GM12878 (cell line): ENCODE measurements at regions not wholly inside any gene's neighbourhood (a gene's known extent, or its start where the extent isn't known, plus 50 kb on each side); places are given as distances from the start of the nearest gene placed in this dataset.

Source experiments
- ATAC-seq: fragments of 200-7000 bp; cut with Tn5 transposase; 3 replicates; pipeline ENCODE4 v1.9.1; 2020; ENCODE audit warnings: mild to moderate bottlenecking, moderate library complexity
- BruUV-seq: library from RNA; stranded (reverse); fragments of 400-500 nt; replicated peaks from 2 replicates; lab custom pipeline; 2021; lab: Mats Ljungman, UMichigan
- CTCF ChIA-PET: fragments of 300-600 bp; sonication (Branson Sonifier 250); formaldehyde crosslinking; extraction: SDS; loops from one replicate; lab custom pipeline; 2021; ENCODE audit warnings: inconsistent platforms; lab: Yijun Ruan, JAX
- POLR2A ChIA-PET: fragments of 350-600 bp; formaldehyde crosslinking; extraction: SDS; loops from one replicate; lab custom pipeline; 2021; ENCODE audit warnings: inconsistent platforms; lab: Charles Lee
- RAD21 ChIA-PET: fragments of 300-600 bp; sonication (Branson Sonifier 250); formaldehyde crosslinking; loops from one replicate; lab custom pipeline; 2023; ENCODE audit warnings: antibody characterized with exemption; ENCODE audit not compliant: unreplicated experiment; lab: Charles Lee
- SMC1A ChIA-PET: fragments of 300-600 bp; sonication (Branson Sonifier 250); formaldehyde crosslinking; loops from one replicate; lab custom pipeline; 2023; ENCODE audit not compliant: unreplicated experiment, uncharacterized antibody; lab: Charles Lee
- DNase-seq: peaks from one replicate; pipeline ENCODE4 v3.0.0-alpha.2; 2011; ENCODE audit warnings: low read depth, low spot score
- FAIRE-seq: peaks from 3 replicates; lab custom pipeline; 2011; peaks lifted over from hg19 to GRCh38; lab: Jason Lieb, UNC
- H2AFZ ChIP-seq: 2 replicates; pipeline ENCODE4 v1.6.0; 2011; ENCODE audit warnings: low read depth, low read length, control low read depth; ENCODE audit not compliant: control insufficient read depth
- H3K27ac ChIP-seq: 2 replicates; pipeline ENCODE4 v1.5.1; 2011; ENCODE audit warnings: control low read depth; ENCODE audit not compliant: control insufficient read depth, insufficient read depth
- H3K27me3 ChIP-seq, 2 experiments: replicated peaks in 1 of 2; 2 replicates each; pipeline versions ENCODE4 v1.6.0 to v1.6.1; 2011; ENCODE audit warnings: low read length in 1 of 2; ENCODE audit not compliant: control insufficient read depth in 2 of 2, insufficient read depth in 2 of 2
- H3K36me3 ChIP-seq, 2 experiments: 2 replicates each; pipeline ENCODE4 v1.5.1; 2011; ENCODE audit warnings: low read length in 1 of 2; ENCODE audit not compliant: control insufficient read depth in 2 of 2, insufficient read depth in 2 of 2
- H3K4me1 ChIP-seq: 2 replicates; pipeline ENCODE4 v1.6.1; 2011; ENCODE audit warnings: mild to moderate bottlenecking, low read length, moderate library complexity, mixed read lengths; ENCODE audit not compliant: control insufficient read depth, insufficient read depth
- H3K4me2 ChIP-seq: 2 replicates; pipeline ENCODE4 v1.6.0; 2011; ENCODE audit warnings: control low read depth; ENCODE audit not compliant: control insufficient read depth, insufficient read depth
- H3K4me3 ChIP-seq: fragments of 200-600 bp; sonication (generic); 2 replicates; pipeline ENCODE4 v1.5.1; 2016
- H3K79me2 ChIP-seq: 2 replicates; pipeline ENCODE4 v1.6.0; 2011; ENCODE audit warnings: low read length; ENCODE audit not compliant: control insufficient read depth, insufficient read depth
- H3K9ac ChIP-seq: 2 replicates; pipeline ENCODE4 v1.8.0; 2011; ENCODE audit warnings: low read length, control low read depth, mixed read lengths; ENCODE audit not compliant: control insufficient read depth, insufficient read depth
- H3K9me3 ChIP-seq: replicated peaks from 3 replicates; pipeline ENCODE4 v1.5.1; 2011; ENCODE audit warnings: mild to moderate bottlenecking, low read length; ENCODE audit not compliant: control insufficient read depth, insufficient read depth
- H4K20me1 ChIP-seq: 2 replicates; pipeline ENCODE4 v1.6.0; 2011; ENCODE audit not compliant: control insufficient read depth, insufficient read depth
- ATF7 ChIP-seq: fragments of 450-650 bp; IDR thresholded peaks from 2 replicates; pipeline ENCODE4 v1.6.1; 2016; ENCODE audit warnings: low read depth, mild to moderate bottlenecking
- ELK1 ChIP-seq: IDR thresholded peaks from 2 replicates; pipeline ENCODE4 v1.6.1; 2012; ENCODE audit warnings: low read depth, low read length, improper control_type of control experiment
- IRF5 ChIP-seq: fragments of 450-650 bp; IDR thresholded peaks from 2 replicates; pipeline ENCODE4 v1.6.1; 2017; ENCODE audit warnings: borderline replicate concordance
- POLR2AphosphoS5 ChIP-seq: IDR thresholded peaks from 2 replicates; pipeline ENCODE4 v1.6.1; 2011; ENCODE audit warnings: mild to moderate bottlenecking, low read length, inconsistent platforms
- RCOR1 ChIP-seq: conservative IDR thresholded peaks from 2 replicates; pipeline ENCODE4 v1.6.1; 2012; ENCODE audit warnings: low read depth, low read length, improper control_type of control experiment
- YY1 ChIP-seq: IDR thresholded peaks from 2 replicates; pipeline ENCODE4 v1.6.1; 2011; ENCODE audit warnings: low read depth, mild to moderate bottlenecking, low read length
- ZBTB11 ChIP-seq: fragments of 450-650 bp; formaldehyde crosslinking; IDR thresholded peaks from 2 replicates; pipeline ENCODE4 v1.5.0; 2022; ENCODE audit warnings: mild to moderate bottlenecking, missing genetic modification characterization
- ZBTB4 ChIP-seq: fragments of 450-650 bp; formaldehyde crosslinking; IDR thresholded peaks from 2 replicates; pipeline ENCODE4 v1.4.0; 2022; ENCODE audit warnings: mild to moderate bottlenecking, moderate library complexity
- ZZZ3 ChIP-seq: IDR thresholded peaks from 2 replicates; pipeline ENCODE4 v1.6.1; 2011; ENCODE audit warnings: low read depth; ENCODE audit not compliant: control insufficient read depth, insufficient read length
- WGBS: methylation state at CpG from one replicate; pipeline ENCODE4 v1.1.6; 2016; ENCODE audit warnings: low lambda C conversion rate; ENCODE audit not compliant: insufficient replicate concordance, insufficient coverage; ENCODE audit errors: missing lambda C conversion rate; 5-methylcytosine and 5-hydroxymethylcytosine counted together
- in situ Hi-C: fragments of 300-500 bp; cut with MboI; formaldehyde crosslinking; loops from 9 replicates; pipeline ENCODE4 v1.14.3; 2018; ENCODE audit warnings: mixed read lengths
- intact Hi-C: fragments of 100-400 bp; cut with micrococcal nuclease; formaldehyde crosslinking; loops from one replicate; pipeline ENCODE4 v1.14.2; 2022; ENCODE audit not compliant: unreplicated experiment

GRCh38 chr3:178297199-178297598 is 239.0 kb upstream of the KCNMB2 start:
- no peak for FAIRE-seq
- H3K36me3 ChIP-seq, result no peaks in the 10 kb centered on the region
- no TSS peak for BruUV-seq
- no peak overlapping the region for H2AFZ ChIP-seq
- H3K4me1 ChIP-seq, result no peaks in the 10 kb centered on the region
- ATAC-seq, result no peak
- TF ChIP-seq ZBTB11 (CRISPR knock-in tag) (no peak), RCOR1 (no peak), POLR2AphosphoS5 (no peak), ATF7 (no peak)
- H3K79me2 ChIP-seq, result no peaks in the 10 kb centered on the region
- intact Hi-C loops, result no loop called here
- no peak overlapping the region for H3K9ac ChIP-seq
- ChIA-PET CTCF (no interaction called here), POLR2A (no interaction called here), RAD21 (no interaction called here), SMC1A (no interaction called here)
- H4K20me1 ChIP-seq, result no peaks in the 10 kb centered on the region
- DNase-seq, result no peak
- no peak overlapping the region for H3K27ac ChIP-seq
- in situ Hi-C loops, result no loop called here
- 0% methylated on average over 1 of the region's 1 CpG for WGBS
- H3K4me3 ChIP-seq, result no peak overlapping the region
- H3K9me3 ChIP-seq, result no peaks in the 10 kb centered on the region
- H3K27me3 ChIP-seq, result no peaks in the 10 kb centered on the region
- no peak overlapping the region for H3K4me2 ChIP-seq

- ATAC-seq, result no peak
- no peaks in the 10 kb centered on the region for H3K79me2 ChIP-seq
- WGBS, result 13% methylated on average over 8 of the region's 8 CpGs
- no peak overlapping the region for H3K4me2 ChIP-seq
- FAIRE-seq, result no peak
- no peak overlapping the region for H3K4me3 ChIP-seq
- BruUV-seq, result no TSS peak
- no peaks in the 10 kb centered on the region for H3K27me3 ChIP-seq
- no peaks in the 10 kb centered on the region for H3K36me3 ChIP-seq
- no peaks in the 10 kb centered on the region for H3K9me3 ChIP-seq
- H3K27ac ChIP-seq, result no peak overlapping the region
- no peaks in the 10 kb centered on the region for H3K4me1 ChIP-seq
- CTCF ChIA-PET, result no interaction called here
- SMC1A ChIA-PET, result no interaction called here
- no peak for DNase-seq
- no peaks in the 10 kb centered on the region for H4K20me1 ChIP-seq
- H2AFZ ChIP-seq, result no peak overlapping the region
- POLR2A ChIA-PET, result no interaction called here
- in situ Hi-C loops (no loop called here), intact Hi-C loops (no loop called here)
- no peak overlapping the region for H3K9ac ChIP-seq
- RAD21 ChIA-PET, result no interaction called here
- TF ChIP-seq ZZZ3 (no peak), ZBTB4 (no peak), ELK1 (no peak), YY1 (no peak), RCOR1 (no peak), IRF5 (no peak)
These were observed 238.5 kb upstream of the KCNMB2 start for GRCh38 chr3:178297740-178298139.
